HEK293 (cell line): ENCODE measurements at regions not wholly inside any gene's neighbourhood (a gene's known extent, or its start where the extent isn't known, plus 50 kb on each side); places are given as distances from the start of the nearest gene placed in this dataset.

Source experiments
- CTCF ChIA-PET: fragments of 350-600 bp; formaldehyde crosslinking; extraction: SDS; loops from one replicate; lab custom pipeline; 2021; ENCODE audit warnings: antibody characterized with exemption; lab: Yijun Ruan, JAX
- POLR2A ChIA-PET: fragments of 300-600 bp; formaldehyde crosslinking; extraction: SDS; loops from one replicate; lab custom pipeline; 2020; ENCODE audit warnings: antibody characterized with exemption, inconsistent platforms; lab: Yijun Ruan, JAX
- H3K27ac ChIP-seq: fragments of 200-500 bp; sonication (Bioruptor generic); 2 replicates; pipeline ENCODE4 v1.5.1; 2014; ENCODE audit warnings: low read depth, low read length, control low read depth, inconsistent platforms; ENCODE audit errors: extremely low read depth
- H3K36me3 ChIP-seq, 2 experiments: fragments of 200-500 bp in 1 of 2; sonication (Bioruptor generic) in 1 of 2; 1 replicate in 1 of 2; 2 replicates in 1 of 2; pipeline ENCODE4 v1.5.1; 2014 to 2017; ENCODE audit warnings: inconsistent platforms in 2 of 2, low read length in 2 of 2; ENCODE audit not compliant: control insufficient read depth in 2 of 2, insufficient read depth in 1 of 2
- H3K4me1 ChIP-seq: fragments of 200-500 bp; sonication (Bioruptor generic); 2 replicates; pipeline ENCODE4 v1.5.1; 2014; ENCODE audit warnings: mild to moderate bottlenecking, low read length, inconsistent platforms; ENCODE audit not compliant: control insufficient read depth, insufficient read depth
- H3K4me3 ChIP-seq: 2 replicates; pipeline ENCODE4 v1.5.1; 2011; ENCODE audit warnings: low read depth, mild to moderate bottlenecking, control low read depth, low read length, moderate library complexity
- H3K9me3 ChIP-seq: fragments of 200-500 bp; sonication (Bioruptor generic); 2 replicates; pipeline ENCODE4 v1.5.1; 2014; ENCODE audit warnings: low read depth, low read length, inconsistent platforms; ENCODE audit not compliant: control insufficient read depth, insufficient read depth
- EGR2 ChIP-seq: fragments of 450-650 bp; formaldehyde crosslinking; IDR thresholded peaks from 2 replicates; pipeline ENCODE4 v1.5.1; 2016; ENCODE audit warnings: low read depth, missing biosample characterization, missing genetic modification characterization
- KLF10 ChIP-seq: fragments of 450-650 bp; IDR thresholded peaks from 2 replicates; pipeline ENCODE4 v1.5.1; 2018; ENCODE audit warnings: missing biosample characterization, mild to moderate bottlenecking, missing genetic modification characterization
- KLF7 ChIP-seq: fragments of 450-650 bp; formaldehyde crosslinking; IDR thresholded peaks from 2 replicates; pipeline ENCODE4 v1.5.1; 2016; ENCODE audit warnings: missing biosample characterization, missing genetic modification characterization, borderline replicate concordance
- ZBTB11 ChIP-seq: fragments of 450-650 bp; formaldehyde crosslinking; conservative IDR thresholded peaks from 2 replicates; pipeline ENCODE4 v1.5.1; 2016; ENCODE audit warnings: low read depth, missing biosample characterization, missing genetic modification characterization
- ZNF211 ChIP-seq: fragments of 450-650 bp; formaldehyde crosslinking; IDR thresholded peaks from 2 replicates; pipeline ENCODE4 v1.5.1; 2016; ENCODE audit warnings: low read depth, missing biosample characterization, missing genetic modification characterization
- ZNF214 ChIP-seq: fragments of 450-650 bp; formaldehyde crosslinking; IDR thresholded peaks from 2 replicates; pipeline ENCODE4 v1.5.1; 2017; ENCODE audit warnings: missing biosample characterization, mild to moderate bottlenecking, missing genetic modification characterization, borderline replicate concordance
- ZNF335 ChIP-seq: fragments of 450-650 bp; formaldehyde crosslinking; conservative IDR thresholded peaks from 2 replicates; pipeline ENCODE4 v1.5.1; 2016; ENCODE audit warnings: missing biosample characterization, missing genetic modification characterization
- ZNF350 ChIP-seq: fragments of 450-650 bp; formaldehyde crosslinking; IDR thresholded peaks from 2 replicates; pipeline ENCODE4 v1.5.0; 2017; ENCODE audit warnings: missing biosample characterization, mild to moderate bottlenecking, missing genetic modification characterization
- ZNF416 ChIP-seq: fragments of 450-650 bp; formaldehyde crosslinking; IDR thresholded peaks from 2 replicates; pipeline ENCODE4 v1.5.1; 2016; ENCODE audit warnings: missing biosample characterization, missing genetic modification characterization
- ZNF580 ChIP-seq: fragments of 450-650 bp; formaldehyde crosslinking; IDR thresholded peaks from 2 replicates; pipeline ENCODE4 v1.5.1; 2016; ENCODE audit warnings: missing biosample characterization, missing genetic modification characterization
- ZNF626 ChIP-seq: fragments of 450-650 bp; sonication (Bioruptor Pico); formaldehyde crosslinking; IDR thresholded peaks from 2 replicates; pipeline ENCODE4 v1.5.1; 2018; ENCODE audit warnings: missing biosample characterization, missing genetic modification characterization, inconsistent platforms
- ZSCAN16 ChIP-seq: fragments of 450-650 bp; formaldehyde crosslinking; IDR thresholded peaks from 2 replicates; pipeline ENCODE4 v1.5.1; 2016; ENCODE audit warnings: missing biosample characterization, missing genetic modification characterization
- TF ChIP-seq, protein P1 (sequence below): fragments of 450-650 bp; formaldehyde crosslinking; IDR thresholded peaks from 2 replicates; pipeline ENCODE4 v1.5.1; 2016; ENCODE audit warnings: missing biosample characterization, missing genetic modification characterization
- TF ChIP-seq, protein P2 (sequence below): fragments of 450-650 bp; formaldehyde crosslinking; IDR thresholded peaks from 2 replicates; pipeline ENCODE4 v1.5.1; 2016; ENCODE audit warnings: missing biosample characterization, missing genetic modification characterization, low read depth
- TF ChIP-seq, protein P3 (sequence below): fragments of 450-650 bp; formaldehyde crosslinking; IDR thresholded peaks from 2 replicates; pipeline ENCODE4 v1.5.1; 2016; ENCODE audit warnings: missing biosample characterization, missing genetic modification characterization
- TF ChIP-seq, protein P4 (sequence below): fragments of 450-650 bp; formaldehyde crosslinking; IDR thresholded peaks from 2 replicates; pipeline ENCODE4 v1.5.1; 2016; ENCODE audit warnings: missing biosample characterization, missing genetic modification characterization
- TF ChIP-seq, protein P5 (sequence below): fragments of 450-650 bp; formaldehyde crosslinking; IDR thresholded peaks from 2 replicates; pipeline ENCODE4 v1.5.1; 2016; ENCODE audit warnings: missing biosample characterization, missing genetic modification characterization

- H3K36me3 ChIP-seq: no peaks in the 10 kb centered on the region
- H3K4me3 ChIP-seq: no peak overlapping the region
- ChIA-PET CTCF (no interaction called here), POLR2A (no interaction called here)
- no peaks in the 10 kb centered on the region for H3K9me3 ChIP-seq
- H3K27ac ChIP-seq: no peak overlapping the region
- TF ChIP-seq ZNF580: no peak
- H3K4me1 ChIP-seq: no peaks in the 10 kb centered on the region
Observed at GRCh38 chr4:35697210-35697736, 547.0 kb downstream of the ARAP2 start.

DNA sequence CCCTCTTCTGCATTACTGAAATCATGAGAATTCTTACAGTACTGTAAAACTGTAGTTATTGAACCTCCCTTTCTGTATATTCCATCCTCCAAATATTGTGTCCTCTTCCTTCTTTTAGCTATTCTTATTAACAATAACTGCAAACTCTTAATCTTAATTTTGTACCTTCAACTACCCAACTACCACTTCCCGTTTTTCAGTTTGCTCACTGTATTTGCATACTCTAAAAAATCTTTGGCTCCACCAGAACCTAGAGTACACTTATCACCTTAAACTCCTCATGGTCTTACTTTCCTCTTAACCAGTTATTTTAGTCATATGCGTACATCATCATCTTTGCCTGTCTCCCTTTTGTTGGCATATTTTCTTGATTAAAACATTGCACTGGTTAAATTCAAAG, 543.7 kb downstream of the ARAP2 start:
- ChIA-PET CTCF (no interaction called here), POLR2A (no interaction called here)
- no peak overlapping the region for H3K27ac ChIP-seq
- no peaks in the 10 kb centered on the region for H3K36me3 ChIP-seq
- no peak overlapping the region for H3K4me3 ChIP-seq
- H3K9me3 ChIP-seq: no peaks in the 10 kb centered on the region
- H3K4me1 ChIP-seq: no peaks in the 10 kb centered on the region
- TF ChIP-seq KLF10 (tag by site-specific recombination): no peak
- TF ChIP-seq ZNF416: no peak
- no peak for TF ChIP-seq ZNF214 (tag by site-specific recombination)
- TF ChIP-seq ZSCAN16 (tag by site-specific recombination): no peak
- no peak for TF ChIP-seq ZNF350 (tag by site-specific recombination)
- TF ChIP-seq, protein P1, sequence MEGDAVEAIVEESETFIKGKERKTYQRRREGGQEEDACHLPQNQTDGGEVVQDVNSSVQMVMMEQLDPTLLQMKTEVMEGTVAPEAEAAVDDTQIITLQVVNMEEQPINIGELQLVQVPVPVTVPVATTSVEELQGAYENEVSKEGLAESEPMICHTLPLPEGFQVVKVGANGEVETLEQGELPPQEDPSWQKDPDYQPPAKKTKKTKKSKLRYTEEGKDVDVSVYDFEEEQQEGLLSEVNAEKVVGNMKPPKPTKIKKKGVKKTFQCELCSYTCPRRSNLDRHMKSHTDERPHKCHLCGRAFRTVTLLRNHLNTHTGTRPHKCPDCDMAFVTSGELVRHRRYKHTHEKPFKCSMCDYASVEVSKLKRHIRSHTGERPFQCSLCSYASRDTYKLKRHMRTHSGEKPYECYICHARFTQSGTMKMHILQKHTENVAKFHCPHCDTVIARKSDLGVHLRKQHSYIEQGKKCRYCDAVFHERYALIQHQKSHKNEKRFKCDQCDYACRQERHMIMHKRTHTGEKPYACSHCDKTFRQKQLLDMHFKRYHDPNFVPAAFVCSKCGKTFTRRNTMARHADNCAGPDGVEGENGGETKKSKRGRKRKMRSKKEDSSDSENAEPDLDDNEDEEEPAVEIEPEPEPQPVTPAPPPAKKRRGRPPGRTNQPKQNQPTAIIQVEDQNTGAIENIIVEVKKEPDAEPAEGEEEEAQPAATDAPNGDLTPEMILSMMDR (tag by site-specific recombination): no peak

DNA sequence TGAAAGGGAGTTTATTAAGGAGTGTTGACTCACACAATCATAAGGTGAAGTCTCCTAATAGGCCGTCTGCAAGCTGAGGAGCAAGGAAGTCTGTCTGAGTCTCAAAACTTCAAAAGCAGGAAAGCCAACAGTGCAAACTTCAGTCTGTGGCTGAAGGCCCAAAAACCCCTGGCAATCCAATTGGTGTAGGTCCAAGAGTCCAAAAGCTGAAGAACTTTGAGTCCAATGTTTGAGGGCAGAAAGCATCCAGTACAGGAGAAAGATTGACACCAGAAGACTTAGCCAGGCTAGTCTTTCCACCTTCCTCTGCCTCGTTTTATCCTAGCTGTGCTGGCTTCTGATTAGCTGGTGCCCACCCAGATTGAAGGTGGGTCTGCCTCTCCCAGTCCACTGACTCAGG, 535.2 kb downstream of the ARAP2 start:
- CTCF ChIA-PET: no interaction called here
- no peak overlapping the region for H3K27ac ChIP-seq

GRCh38 chr4:35710343-35710742, 534.0 kb downstream of the ARAP2 start:
- ChIA-PET CTCF (interaction anchor here (0.6 kb wide), 1 partner anchor 16 kb away, joined by 3 read pairs; no protein-coding TSS in a partner anchor), POLR2A (no interaction called here)
- Histone ChIP-seq H3K4me3 (no peak overlapping the region), H3K9me3 (no peaks in the 10 kb centered on the region), H3K4me1 (no peaks in the 10 kb centered on the region), H3K36me3 (no peaks in the 10 kb centered on the region), H3K27ac (no peak overlapping the region)
- TF ChIP-seq ZNF211 (no peak), KLF7 (no peak), ZBTB11 (tag by site-specific recombination) (no peak), EGR2 (no peak), ZNF335 (tag by site-specific recombination) (no peak)
- TF ChIP-seq, protein P2, sequence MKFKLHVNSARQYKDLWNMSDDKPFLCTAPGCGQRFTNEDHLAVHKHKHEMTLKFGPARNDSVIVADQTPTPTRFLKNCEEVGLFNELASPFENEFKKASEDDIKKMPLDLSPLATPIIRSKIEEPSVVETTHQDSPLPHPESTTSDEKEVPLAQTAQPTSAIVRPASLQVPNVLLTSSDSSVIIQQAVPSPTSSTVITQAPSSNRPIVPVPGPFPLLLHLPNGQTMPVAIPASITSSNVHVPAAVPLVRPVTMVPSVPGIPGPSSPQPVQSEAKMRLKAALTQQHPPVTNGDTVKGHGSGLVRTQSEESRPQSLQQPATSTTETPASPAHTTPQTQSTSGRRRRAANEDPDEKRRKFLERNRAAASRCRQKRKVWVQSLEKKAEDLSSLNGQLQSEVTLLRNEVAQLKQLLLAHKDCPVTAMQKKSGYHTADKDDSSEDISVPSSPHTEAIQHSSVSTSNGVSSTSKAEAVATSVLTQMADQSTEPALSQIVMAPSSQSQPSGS (tag by site-specific recombination): no peak
- TF ChIP-seq, protein P3, sequence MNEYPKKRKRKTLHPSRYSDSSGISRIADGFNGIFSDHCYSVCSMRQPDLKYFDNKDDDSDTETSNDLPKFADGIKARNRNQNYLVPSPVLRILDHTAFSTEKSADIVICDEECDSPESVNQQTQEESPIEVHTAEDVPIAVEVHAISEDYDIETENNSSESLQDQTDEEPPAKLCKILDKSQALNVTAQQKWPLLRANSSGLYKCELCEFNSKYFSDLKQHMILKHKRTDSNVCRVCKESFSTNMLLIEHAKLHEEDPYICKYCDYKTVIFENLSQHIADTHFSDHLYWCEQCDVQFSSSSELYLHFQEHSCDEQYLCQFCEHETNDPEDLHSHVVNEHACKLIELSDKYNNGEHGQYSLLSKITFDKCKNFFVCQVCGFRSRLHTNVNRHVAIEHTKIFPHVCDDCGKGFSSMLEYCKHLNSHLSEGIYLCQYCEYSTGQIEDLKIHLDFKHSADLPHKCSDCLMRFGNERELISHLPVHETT: no peak
- TF ChIP-seq, protein P4, sequence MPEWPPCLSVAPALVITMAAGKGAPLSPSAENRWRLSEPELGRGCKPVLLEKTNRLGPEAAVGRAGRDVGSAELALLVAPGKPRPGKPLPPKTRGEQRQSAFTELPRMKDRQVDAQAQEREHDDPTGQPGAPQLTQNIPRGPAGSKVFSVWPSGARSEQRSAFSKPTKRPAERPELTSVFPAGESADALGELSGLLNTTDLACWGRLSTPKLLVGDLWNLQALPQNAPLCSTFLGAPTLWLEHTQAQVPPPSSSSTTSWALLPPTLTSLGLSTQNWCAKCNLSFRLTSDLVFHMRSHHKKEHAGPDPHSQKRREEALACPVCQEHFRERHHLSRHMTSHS (tag by site-specific recombination): no peak

More for the DNA sequence above, 535.2 kb downstream of the ARAP2 start:
- TF ChIP-seq ZNF626: no peak
- TF ChIP-seq, protein P5, sequence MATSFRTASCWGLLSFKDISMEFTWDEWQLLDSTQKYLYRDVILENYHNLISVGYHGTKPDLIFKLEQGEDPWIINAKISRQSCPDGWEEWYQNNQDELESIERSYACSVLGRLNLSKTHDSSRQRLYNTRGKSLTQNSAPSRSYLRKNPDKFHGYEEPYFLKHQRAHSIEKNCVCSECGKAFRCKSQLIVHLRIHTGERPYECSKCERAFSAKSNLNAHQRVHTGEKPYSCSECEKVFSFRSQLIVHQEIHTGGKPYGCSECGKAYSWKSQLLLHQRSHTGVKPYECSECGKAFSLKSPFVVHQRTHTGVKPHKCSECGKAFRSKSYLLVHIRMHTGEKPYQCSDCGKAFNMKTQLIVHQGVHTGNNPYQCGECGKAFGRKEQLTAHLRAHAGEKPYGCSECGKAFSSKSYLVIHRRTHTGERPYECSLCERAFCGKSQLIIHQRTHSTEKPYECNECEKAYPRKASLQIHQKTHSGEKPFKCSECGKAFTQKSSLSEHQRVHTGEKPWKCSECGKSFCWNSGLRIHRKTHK (tag by site-specific recombination): no peak
- no peak overlapping the region for H3K4me3 ChIP-seq
- POLR2A ChIA-PET: no interaction called here
- no peaks in the 10 kb centered on the region for H3K36me3 ChIP-seq
- H3K9me3 ChIP-seq: no peaks in the 10 kb centered on the region
- no peaks in the 10 kb centered on the region for H3K4me1 ChIP-seq
